ENCODE measurements at regions not wholly inside any gene's neighbourhood (a gene's known extent, or its start where the extent isn't known, plus 50 kb on each side); places are given as distances from the start of the nearest gene placed in this dataset.

DNA sequence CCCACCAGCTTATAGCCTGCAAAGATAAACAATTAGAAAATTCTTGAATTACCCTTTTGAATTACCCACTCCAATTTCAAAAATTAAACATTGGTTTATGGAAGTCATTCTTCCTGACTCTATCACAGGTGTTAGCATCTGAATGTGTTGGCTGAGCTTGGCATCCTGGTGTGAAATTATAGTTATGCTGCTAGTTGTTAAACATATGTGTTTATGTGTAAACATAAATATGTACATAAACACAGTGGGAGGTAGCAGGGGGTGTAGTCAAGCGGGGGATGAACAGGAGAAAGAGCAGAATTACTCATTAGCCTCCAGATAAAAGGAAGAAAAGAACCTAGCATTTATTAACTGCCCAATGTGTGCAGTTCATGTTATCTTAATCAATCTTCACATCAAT is 530.2 kb downstream of the MCTP2 start:
- DNase-seq (ENCODE audit: low spot score), result no peak

DNA sequence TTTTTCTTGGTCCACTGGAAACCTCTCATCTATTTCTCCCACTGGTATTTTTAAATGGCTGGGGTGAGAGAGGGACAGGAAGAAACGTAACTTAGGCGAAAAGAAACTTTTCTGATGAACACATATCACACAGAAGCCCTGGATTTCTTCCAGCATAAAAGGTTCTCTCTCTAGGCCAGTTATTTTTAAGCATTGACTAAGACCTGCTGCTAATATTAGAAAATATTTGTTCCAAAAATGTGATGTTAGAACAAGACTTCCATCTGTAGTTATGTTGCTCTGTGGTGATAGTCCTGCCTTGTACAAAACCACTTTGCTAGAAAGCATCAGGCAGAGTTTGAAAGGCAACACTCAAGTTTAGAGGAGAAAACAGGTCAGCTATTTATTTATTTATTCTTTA is 537.7 kb downstream of the MCTP2 start:
- DNase-seq (ENCODE audit: low spot score), result no peak

DNA sequence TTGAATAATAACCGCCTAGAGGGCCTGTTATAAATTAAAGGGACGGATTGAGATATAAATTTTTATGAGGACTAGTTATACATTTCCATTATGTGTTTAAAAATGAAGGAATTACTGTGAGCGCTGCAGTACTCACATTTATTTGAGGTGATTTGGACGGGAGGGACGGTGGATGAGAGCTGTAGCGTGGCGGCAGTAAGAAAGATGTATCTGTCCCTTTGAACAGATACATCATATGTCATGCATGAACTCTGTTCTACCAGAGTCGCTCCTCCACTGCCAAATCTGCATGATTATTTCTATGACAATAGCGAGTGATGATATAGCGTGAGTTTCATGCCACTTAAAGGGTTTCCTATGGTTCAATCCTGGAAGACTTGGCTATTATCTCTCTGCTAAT is 538.8 kb downstream of the MCTP2 start:
- DNase-seq (ENCODE audit: low spot score), result no peak

DNA sequence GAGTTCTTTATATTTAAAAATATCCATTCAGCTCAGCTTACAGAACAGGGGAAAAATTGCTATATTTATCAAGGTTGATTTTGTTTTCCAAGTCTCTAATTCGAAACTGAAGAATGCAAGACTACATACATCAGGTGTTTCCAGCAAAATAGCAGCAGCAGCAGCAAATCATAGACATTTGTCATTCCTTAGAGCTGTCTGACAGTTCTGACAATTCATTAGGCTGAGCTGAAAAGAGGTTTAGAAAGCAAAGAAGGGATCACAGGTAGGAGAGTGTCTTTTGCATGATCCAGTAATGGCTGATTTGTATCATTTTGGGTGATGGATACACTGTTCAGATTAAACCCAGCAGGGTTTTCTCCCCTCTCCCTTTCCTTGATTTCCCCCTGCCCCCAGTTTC is 545.7 kb downstream of the MCTP2 start:
- no peak for DNase-seq (ENCODE audit: low spot score)

DNA sequence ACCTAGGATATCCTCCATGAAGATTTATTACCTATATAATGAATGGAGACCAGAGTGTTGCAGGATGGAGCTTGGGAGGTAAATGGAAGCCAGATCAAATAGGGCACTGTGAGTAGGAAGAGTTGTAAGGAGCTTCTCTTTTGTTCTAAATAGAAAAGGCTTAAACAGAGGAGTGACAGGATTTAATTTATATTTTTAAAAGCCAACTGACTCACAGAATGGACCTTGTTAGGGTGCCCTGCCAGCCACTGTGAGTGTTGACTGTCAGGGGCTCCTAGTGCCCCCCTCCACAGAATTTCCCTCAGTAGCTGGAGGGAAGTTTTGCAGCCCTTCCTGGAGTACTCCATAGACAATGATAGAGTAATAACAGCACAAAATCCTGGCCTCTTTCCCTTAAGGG is 547.5 kb downstream of the MCTP2 start:
- no peak for DNase-seq (ENCODE audit: low spot score)

DNA sequence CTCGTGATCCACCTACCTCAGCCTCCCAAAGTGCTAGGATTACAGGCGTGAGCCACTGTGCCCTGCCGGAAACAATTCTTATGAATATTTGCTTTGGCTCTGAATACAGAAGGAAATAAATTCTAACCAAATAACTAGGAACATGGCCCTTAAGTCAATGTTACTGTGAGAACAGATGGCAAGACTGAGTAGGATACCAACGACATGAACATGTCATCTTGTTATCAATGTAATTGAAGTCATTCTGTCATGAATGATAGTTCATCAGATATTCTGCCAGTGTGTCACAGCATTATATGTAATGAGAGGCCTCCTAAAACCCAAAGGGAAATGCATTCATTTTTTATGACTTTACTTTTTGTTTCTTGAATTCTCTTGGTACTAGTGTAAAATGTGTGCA is 548.8 kb downstream of the MCTP2 start:
- no peak for DNase-seq (ENCODE audit: low spot score)

DNA sequence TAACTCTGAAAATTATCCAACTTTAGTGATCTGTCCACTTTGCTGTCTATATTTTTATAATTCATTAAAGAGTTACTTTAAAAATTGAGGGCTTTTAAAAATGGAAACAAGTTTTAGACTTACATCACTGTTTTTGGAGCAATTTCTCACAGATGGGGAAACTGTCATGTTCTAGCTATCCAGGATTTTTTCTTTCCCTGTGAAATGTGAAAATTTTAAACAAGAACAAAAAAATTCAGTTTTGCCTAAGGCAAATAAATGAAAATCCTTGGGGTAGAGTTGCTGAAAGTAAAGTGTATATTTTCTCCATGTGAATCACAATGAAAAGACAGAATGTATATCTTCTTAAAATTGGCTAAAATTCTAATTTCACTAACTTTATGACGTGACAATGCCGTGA is 553.7 kb downstream of the MCTP2 start:
- no peak for DNase-seq (ENCODE audit: low spot score)

DNA sequence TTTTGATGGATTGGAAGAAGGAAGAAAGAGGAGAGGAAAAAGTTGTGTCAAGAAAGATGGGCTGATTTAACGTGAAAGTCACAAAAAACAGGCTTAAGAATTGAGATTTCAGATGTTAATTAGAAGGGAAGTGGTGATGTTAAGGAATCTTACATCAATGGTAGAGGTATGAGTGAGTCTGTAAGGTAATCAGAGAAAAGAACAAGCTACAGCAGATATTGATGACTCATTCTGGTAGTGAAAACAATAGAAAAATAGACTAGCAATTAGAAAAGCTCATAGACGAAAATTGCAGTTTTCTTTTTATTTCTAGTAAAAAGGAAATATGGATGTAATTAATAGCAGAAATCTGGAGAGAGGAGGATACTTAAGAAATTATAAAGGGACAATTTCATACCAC is 559.6 kb downstream of the MCTP2 start:
- no peak for DNase-seq (ENCODE audit: low spot score)

DNA sequence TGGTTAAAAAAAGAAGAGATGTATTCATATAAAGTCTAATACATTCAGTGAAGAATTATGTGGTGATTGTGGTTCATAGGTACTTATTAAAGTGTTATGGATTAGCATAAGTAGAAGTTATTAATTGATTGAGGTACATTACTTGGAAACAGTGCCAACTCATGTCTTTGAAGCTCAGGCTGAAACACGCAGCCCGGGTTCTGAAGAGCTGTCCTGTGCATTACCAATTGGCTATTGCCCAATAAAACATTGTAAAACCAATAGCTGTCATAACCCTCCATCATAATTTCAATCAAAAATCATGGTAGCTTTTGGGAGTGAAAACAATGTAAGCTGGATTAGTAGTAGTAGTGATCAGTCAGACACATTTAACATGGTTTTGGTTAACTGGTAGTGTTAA is 560.1 kb downstream of the MCTP2 start:
- DNase-seq (ENCODE audit: low spot score), result no peak

DNA sequence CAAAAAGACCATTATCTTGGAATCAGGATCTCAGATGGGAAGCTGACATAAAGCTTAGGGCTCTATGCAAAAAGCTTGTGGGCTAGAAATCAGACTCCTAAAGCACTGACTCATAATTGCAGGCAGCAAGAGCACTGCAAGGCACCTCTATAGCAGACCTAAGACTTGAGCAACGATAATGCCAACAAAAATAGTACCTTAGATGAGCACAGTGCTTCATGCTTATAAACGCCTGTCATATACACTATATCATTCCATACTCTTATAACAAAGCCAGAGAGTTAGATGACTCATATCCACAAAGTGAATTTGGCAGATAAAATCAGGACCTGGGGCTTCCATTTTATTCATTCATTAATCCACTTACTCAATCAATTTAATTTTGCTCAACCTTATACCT is 560.8 kb downstream of the MCTP2 start:
- DNase-seq (ENCODE audit: low spot score), result no peak

DNA sequence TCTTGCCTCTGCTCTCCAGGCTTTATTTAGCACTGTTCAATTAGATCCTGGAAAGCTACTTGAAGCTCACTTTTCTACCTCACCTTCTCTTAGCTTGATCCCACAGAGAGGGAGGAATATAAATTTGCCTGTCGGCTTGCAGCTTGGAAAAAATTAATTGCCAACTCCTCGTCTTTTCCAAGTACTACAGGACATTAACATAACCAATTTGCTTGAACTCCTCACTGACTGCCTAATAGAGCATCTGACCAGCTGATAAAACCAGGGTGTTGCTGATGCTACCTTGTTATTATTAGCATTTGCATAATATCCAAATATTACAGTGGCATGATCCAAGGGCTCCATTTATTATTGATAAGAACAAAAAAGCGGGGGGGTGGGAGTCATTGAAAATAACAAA is 561.8 kb downstream of the MCTP2 start:
- DNase-seq (ENCODE audit: low spot score), result no peak

DNA sequence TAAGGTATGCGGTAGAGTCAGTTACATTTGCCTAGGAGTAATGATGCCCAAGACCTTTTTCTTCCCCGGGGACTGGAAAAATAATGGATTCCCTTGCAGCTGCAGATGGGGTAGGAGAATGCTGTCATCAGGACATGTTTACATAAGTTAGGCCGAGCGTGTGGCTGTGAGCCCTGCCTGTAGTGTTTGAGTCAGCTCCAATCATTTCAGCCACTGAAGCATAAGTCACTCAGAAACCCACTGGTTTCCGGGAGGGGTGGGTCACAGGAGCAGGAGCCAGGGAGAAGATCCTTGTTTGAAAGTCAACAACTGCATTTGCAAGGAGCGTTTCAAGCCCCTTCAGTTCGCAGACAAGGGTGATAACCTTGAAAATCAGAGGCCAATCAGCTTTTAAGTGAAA is 562.3 kb downstream of the MCTP2 start:
- no peak for DNase-seq (ENCODE audit: low spot score)

DNA sequence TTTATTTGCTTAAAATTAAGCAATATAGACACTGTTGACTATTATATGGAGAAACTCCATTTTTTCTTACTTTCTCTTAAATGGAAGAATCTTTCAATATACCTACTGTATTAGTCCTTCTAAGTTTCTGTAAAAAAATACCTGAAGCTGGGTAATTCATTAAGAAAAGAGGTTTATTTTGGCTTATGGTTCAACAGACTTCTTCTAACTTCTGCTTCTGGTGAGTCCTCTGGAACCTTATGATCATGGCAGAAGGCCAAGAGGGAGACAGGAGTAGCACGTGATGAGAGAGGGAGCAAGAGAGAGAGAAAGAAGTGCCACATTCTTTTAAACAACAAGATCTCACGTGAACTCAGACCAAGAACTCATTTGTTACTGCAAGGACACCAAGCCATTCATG is 573.3 kb downstream of the MCTP2 start:
- no peak for DNase-seq (ENCODE audit: low spot score)

DNA sequence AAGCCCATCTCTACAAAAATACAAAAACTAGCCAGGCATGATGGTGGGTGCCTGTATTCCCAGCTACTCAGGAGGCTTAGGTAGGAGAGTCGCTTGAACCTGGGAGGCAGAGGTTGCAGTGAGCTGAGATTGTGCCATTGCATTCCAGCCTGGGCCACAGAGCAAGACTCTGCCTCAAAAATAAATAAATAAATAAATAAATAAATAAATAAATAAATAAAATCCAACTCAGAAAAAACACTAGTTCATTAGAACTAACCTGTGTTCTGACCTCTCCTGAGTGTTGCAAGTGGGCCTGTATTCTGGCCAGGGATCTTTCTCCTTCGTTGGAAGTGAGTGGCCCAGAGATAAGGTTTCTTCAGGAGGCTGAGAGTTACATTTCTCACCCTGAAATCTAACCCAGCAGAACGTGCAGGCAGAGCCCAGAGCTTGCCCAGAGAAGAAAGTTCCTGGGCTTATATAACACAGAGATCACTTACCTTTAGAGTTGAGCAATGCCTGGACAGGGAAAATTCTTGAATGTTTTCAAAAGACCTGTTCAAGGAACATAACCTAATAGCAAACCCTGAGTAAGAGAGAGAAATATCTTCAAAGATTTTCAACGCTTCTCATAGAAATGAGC is 583.9 kb downstream of the MCTP2 start:
- DNase-seq (ENCODE audit: low spot score), result no peak

DNA sequence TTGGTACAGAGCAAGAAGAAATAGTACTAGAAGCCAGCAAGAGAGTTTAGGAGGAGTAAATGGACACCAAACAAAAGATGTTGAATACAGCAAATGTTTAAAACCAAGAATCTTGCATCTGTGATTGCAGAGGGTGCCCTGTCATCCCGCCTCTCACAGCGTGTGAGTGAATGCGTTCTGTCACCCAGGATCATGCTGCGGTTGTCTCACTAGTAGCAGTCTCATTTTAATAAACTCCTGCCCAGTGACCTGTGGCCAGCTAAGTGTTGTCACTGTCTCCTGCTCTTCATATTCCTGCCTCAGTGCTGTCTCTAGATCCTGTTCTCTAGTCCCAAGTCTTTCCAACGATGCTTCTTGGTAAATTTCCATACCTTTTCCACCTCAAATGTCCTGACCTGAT is 584.6 kb downstream of the MCTP2 start:
- DNase-seq (ENCODE audit: low spot score), result no peak

DNA sequence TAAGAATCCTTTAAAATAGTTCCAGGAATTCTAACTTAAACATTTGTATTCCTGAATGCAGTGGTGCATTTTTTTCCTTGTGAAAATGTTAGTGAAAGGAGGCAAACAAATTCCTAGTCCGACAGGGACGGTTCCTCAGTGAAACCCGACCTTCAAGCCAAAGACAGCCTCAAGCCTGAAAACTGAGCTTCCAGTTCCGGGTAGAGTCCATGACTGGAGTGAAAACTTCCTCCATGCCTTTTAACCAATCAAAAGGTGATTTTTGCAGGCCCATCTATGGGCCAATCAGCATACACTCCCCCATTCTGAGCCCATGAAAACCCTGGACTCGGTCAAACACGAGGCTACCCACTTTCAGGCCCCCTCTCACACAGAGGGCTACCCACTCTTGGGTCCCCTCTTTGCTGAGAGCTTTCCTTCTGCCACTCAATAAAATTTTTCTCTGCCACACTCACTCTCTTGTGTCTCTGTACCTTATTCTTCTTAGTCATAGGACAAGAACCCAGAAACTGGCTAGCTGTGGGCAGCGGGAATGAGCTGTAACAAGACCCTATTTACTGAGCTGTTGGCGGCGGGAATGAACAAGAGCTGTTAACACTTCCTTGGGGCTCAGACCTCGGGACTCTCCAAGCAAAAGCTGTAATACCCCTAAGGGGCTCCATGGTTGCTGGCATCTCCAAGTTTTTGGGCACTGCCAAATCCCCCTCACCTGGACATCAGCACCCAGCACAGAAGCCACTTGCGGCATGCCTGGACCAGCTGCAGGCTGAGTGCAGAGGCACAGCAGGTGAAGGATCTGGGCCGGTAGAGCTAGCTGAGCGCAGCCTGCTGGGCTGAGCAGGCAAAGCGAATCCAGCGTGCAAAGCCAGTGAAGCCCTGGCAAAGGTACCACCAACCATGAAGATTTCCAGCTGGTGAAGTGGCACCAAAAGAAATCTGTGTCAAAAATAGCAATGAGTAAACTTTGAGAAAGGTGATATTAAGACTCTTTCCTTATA is 598.8 kb downstream of the MCTP2 start:
- no peak for DNase-seq (ENCODE audit: low spot score)

DNA sequence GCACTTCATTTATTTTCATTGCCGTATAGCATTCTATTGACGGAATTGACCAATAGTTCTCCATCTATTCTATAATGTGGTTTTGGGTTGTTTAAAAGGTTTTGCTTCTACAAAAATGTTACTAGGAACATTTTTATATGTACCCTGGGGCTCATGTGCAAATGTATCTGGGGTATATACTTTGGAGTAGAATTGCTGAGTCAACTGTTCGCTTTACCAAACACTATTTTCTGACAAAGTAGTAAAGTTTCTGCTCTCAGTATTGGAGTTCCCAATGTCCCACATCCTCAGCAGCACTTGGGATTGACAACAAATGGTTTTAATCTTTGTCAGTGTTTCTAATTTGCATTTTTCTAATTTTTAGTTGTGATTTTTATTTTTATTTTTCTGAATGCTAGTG is 602.6 kb downstream of the MCTP2 start:
- no peak for DNase-seq (ENCODE audit: low spot score)

DNA sequence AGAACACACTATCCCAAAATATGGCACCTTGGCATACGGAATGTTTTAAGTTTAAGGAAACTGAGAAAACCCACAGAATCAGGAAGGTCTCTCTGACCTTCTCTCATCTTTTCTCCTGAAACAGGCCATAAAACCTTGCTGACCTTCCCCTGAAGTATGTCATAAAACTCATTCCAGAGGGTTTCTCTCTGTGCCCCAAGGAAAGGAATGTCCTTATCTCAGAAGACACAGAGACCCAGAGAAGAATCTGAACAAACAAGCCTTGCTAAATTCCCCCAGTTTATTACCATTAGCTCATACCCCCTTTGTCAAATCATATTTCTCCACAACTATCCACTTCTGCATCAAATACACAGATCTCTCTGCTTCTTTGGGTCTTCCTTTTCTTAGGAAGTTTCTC is 603.1 kb downstream of the MCTP2 start:
- no peak for DNase-seq (ENCODE audit: low spot score)

DNA sequence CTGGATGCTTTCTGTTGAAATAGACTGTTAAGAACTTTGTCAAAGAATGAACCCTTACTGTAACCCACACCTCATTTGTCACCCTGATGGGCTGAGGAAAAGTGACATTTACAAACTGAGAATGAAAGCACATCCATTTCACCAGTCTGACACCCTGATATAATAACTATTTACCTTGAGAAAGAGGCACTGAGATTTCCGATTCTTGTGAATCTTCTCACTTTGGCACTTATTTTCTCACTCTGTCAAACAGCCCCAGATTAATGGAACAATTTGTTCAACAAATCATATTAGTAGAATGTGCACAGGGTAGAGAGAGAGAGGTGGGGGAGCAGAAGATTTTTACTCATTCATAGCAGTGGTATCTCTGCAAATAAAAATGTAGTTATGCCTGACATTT is 606.9 kb downstream of the MCTP2 start:
- no peak for DNase-seq (ENCODE audit: low spot score)

DNA sequence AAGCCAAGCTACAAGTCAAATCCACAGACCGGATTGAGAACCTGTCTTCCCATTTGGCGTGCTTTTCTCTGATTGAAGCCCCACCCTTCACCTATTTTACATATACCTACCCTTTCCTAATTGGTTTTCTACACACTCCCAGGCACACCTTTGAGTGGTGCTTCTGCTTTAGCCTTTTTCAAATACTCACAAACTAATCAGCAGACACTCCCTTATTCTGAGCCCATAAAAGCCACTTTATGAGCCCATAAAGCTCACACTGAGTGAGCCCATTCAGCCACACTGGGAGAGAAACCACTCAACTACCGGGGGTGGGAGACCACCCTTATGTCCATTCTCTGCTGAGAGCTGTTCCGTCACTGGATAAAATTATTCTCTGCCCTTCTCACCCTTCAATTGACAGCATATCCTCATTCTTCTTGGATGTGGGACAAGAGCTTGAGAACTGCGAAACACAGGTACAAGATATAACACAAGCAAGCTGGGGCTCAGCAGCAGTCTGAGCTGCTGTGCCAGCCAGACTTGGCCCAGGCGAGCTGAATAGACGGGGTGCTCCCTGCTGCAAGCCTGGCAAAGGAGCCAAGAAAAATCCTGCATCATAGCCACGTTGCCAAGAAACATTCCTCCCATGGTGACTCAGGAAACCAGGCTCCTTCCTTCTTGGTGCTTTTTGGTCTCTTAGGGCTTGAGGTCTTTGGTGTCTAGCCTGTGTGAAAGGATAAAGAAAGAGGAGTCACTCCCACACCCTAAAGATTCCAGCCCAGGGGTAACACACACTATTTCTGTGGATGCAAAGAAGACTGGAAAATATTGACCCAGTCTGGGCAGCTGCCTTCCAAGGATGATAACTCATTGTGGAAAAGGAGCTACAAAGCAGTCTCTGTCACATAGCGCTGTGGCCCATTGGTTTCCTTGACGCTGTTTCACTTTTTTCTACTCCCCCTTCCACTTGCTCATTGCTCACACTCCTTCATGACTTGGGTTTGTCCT is 609.7 kb downstream of the MCTP2 start:
- peak; percentile 41 for DNase-seq (ENCODE audit: low spot score)

DNA sequence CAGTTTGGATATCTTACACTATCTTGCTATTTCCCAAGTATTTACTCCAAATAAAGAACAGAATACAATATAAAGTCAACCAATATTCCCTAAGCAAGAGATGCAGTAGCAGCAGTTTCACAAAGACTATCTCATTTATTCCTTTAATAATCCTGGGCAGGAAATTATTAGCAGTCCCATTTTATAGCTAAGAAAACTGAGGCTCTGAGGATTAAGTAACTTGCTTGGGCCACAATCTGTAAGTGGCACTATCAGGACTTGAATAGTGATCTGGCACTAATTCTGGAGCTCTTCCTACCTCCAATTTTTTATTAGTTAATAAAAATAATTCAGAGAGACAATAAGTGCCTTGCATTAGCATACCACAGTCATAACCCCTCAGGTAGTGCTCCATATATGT is 611.7 kb downstream of the MCTP2 start:
- no peak for DNase-seq (ENCODE audit: low spot score)

DNA sequence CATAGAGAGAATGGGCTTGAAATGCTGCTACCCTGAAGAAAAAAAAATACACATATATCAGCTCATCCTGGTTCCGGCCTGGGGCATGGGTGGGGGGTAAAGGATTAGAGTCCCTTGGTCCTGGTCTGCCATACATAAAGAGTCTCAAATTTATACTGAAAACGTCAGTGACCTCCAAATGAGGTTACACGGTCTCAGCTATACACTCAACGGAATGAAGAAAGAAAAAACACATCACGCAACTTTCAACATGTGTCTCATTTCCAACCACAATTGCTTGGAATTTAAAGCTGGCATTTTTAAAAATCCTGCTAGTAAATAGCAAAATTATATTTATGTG is 612.8 kb downstream of the MCTP2 start:
- DNase-seq (ENCODE audit: low spot score), result no peak
